Astrocyte (in vitro differentiated cells and primary cell): ENCODE measurements at regions not wholly inside any gene's neighbourhood (a gene's known extent, or its start where the extent isn't known, plus 50 kb on each side); places are given as distances from the start of the nearest gene placed in this dataset.

Experiments
- EZH2 ChIP-seq: IDR thresholded peaks from 2 replicates; pipeline ENCODE4 v1.6.1; 2012; ENCODE audit warnings: mild to moderate bottlenecking, low read length, inconsistent platforms; ENCODE audit not compliant: insufficient read depth
- TF ChIP-seq, protein P1 (sequence below): IDR thresholded peaks from 2 replicates; pipeline ENCODE4 v1.5.1; 2011; ENCODE audit warnings: low read depth, mild to moderate bottlenecking, inconsistent platforms, low read length, moderate library complexity; ENCODE audit not compliant: insufficient read depth

DNA sequence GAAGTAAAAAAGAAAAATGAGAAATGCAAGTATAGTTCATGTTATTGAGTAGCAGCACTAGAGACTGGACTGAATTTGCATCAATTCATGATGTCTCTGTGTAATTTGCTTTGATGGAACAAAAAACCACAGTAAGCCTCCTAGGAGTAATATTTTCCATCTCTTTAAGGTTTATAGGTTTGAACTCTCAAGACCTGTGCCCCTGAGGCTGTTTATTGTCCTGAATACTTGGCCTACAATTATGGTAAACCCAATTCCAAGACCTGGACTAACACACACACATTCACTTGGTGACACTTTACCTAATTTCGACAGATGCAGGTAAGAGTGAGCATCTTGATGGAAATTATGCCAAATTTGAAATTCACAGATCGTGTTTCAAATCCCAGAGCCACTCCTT, 71.8 kb upstream of the ZNF521 start:
- TF ChIP-seq, protein P1, sequence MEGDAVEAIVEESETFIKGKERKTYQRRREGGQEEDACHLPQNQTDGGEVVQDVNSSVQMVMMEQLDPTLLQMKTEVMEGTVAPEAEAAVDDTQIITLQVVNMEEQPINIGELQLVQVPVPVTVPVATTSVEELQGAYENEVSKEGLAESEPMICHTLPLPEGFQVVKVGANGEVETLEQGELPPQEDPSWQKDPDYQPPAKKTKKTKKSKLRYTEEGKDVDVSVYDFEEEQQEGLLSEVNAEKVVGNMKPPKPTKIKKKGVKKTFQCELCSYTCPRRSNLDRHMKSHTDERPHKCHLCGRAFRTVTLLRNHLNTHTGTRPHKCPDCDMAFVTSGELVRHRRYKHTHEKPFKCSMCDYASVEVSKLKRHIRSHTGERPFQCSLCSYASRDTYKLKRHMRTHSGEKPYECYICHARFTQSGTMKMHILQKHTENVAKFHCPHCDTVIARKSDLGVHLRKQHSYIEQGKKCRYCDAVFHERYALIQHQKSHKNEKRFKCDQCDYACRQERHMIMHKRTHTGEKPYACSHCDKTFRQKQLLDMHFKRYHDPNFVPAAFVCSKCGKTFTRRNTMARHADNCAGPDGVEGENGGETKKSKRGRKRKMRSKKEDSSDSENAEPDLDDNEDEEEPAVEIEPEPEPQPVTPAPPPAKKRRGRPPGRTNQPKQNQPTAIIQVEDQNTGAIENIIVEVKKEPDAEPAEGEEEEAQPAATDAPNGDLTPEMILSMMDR: no peak
- no peak for TF ChIP-seq EZH2
